Liver (tissue), 3 donors: ENCODE measurements at regions not wholly inside any gene's neighbourhood (a gene's known extent, or its start where the extent isn't known, plus 50 kb on each side); places are given as distances from the start of the nearest gene placed in this dataset.

Experiments used
- ATF3 ChIP-seq: IDR thresholded peaks from 2 replicates; pipeline ENCODE4 v1.6.1; 2016; ENCODE audit warnings: antibody characterized with exemption
- CTCF ChIP-seq: fragments of 150-350 bp; IDR thresholded peaks from 2 replicates; pipeline ENCODE4 v1.5.1; 2017; ENCODE audit warnings: improper control_type of control experiment, low read depth, low read length; ENCODE audit not compliant: missing input control
- EGR1 ChIP-seq, 2 donors: IDR thresholded peaks; 2 replicates each; pipeline ENCODE4 v1.6.1; 2016 to 2018; ENCODE audit warnings: antibody characterized with exemption in 2 of 2, low read depth in 2 of 2
- FOXA1 ChIP-seq: IDR thresholded peaks from 2 replicates; pipeline ENCODE4 v1.6.1; 2016; ENCODE audit warnings: antibody characterized with exemption
- GABPA ChIP-seq, 2 donors: IDR thresholded peaks in 1 of 2; conservative IDR thresholded peaks in 1 of 2; 2 replicates each; pipeline ENCODE4 v1.6.1; 2016; ENCODE audit warnings: antibody characterized with exemption in 2 of 2, mild to moderate bottlenecking in 1 of 2, moderate library complexity in 1 of 2
- JUND ChIP-seq, 2 donors: IDR thresholded peaks; 2 replicates each; pipeline ENCODE4 v1.6.1; 2016; ENCODE audit warnings: antibody characterized with exemption in 2 of 2
- NR2F2 ChIP-seq: IDR thresholded peaks from 2 replicates; pipeline ENCODE4 v1.6.1; 2016; ENCODE audit warnings: antibody characterized with exemption
- RAD21 ChIP-seq, 2 donors: IDR thresholded peaks; 2 replicates each; pipeline ENCODE4 v1.6.1; 2016; ENCODE audit warnings: antibody characterized with exemption in 2 of 2, mild to moderate bottlenecking in 2 of 2
- REST ChIP-seq: IDR thresholded peaks from 2 replicates; pipeline ENCODE4 v1.6.1; 2016; ENCODE audit warnings: antibody characterized with exemption, mild to moderate bottlenecking
- RXRA ChIP-seq, 2 donors: IDR thresholded peaks; 2 replicates each; pipeline ENCODE4 v1.6.1; 2017 to 2018; ENCODE audit warnings: antibody characterized with exemption in 2 of 2, mild to moderate bottlenecking in 1 of 2
- SP1 ChIP-seq: IDR thresholded peaks from 2 replicates; pipeline ENCODE4 v1.6.1; 2018; ENCODE audit warnings: antibody characterized with exemption, mild to moderate bottlenecking
- TAF1 ChIP-seq: conservative IDR thresholded peaks from 2 replicates; pipeline ENCODE4 v1.6.1; 2016; ENCODE audit warnings: antibody characterized with exemption, mild to moderate bottlenecking
- TF ChIP-seq, protein P1 (sequence below): IDR thresholded peaks from 2 replicates; pipeline ENCODE4 v1.6.1; 2016; ENCODE audit warnings: antibody characterized with exemption
- TF ChIP-seq, protein P2 (sequence below): IDR thresholded peaks from 2 replicates; pipeline ENCODE4 v1.6.1; 2016; ENCODE audit warnings: antibody characterized with exemption
- donor health status: healthy.
- donor health status: healthy.

DNA sequence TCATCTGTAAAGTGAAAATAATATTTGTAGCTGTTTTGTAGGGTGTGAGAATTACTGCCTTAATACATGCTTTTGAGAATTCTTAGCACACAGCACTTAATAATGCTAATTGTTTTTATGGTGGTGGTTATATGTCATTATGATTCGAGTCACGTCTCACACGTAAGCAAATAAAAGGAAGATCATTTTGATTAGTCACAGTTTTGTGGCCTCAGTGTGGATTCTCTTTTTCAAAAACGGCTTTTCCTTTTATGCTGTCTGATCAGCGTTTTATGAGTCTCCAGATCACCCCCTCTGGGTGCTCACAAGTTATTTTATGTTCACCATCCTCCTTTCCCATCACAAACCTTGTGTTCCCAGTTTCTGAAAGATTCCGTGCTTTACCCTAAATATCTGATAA lies 255.6 kb upstream of the CNTN4 start:
- TF ChIP-seq RXRA (IDR thresholded peaks at IDR 0.05) (no peak), TAF1 (no peak), JUND (IDR thresholded peaks at IDR 0.05) (no peak), CTCF (no peak), RAD21 (IDR thresholded peaks at IDR 0.05) (no peak), EGR1 (IDR thresholded peaks at IDR 0.05; ENCODE audit: low read depth in 2 of 2) (no peak), GABPA (IDR thresholded peaks at IDR 0.05 in 1 of 2, conservative IDR thresholded peaks at IDR 0.05 in 1 of 2) (no peak), REST (no peak), SP1 (no peak), FOXA1 (no peak), ATF3 (no peak), NR2F2 (no peak)
- TF ChIP-seq, protein P1, sequence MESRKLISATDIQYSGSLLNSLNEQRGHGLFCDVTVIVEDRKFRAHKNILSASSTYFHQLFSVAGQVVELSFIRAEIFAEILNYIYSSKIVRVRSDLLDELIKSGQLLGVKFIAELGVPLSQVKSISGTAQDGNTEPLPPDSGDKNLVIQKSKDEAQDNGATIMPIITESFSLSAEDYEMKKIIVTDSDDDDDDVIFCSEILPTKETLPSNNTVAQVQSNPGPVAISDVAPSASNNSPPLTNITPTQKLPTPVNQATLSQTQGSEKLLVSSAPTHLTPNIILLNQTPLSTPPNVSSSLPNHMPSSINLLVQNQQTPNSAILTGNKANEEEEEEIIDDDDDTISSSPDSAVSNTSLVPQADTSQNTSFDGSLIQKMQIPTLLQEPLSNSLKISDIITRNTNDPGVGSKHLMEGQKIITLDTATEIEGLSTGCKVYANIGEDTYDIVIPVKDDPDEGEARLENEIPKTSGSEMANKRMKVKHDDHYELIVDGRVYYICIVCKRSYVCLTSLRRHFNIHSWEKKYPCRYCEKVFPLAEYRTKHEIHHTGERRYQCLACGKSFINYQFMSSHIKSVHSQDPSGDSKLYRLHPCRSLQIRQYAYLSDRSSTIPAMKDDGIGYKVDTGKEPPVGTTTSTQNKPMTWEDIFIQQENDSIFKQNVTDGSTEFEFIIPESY, result no peak
- TF ChIP-seq, protein P2, sequence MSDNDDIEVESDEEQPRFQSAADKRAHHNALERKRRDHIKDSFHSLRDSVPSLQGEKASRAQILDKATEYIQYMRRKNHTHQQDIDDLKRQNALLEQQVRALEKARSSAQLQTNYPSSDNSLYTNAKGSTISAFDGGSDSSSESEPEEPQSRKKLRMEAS, result no peak
